Kidney capillary endothelial cell (primary cell): ENCODE measurements at regions not wholly inside any gene's neighbourhood (a gene's known extent, or its start where the extent isn't known, plus 50 kb on each side); places are given as distances from the start of the nearest gene placed in this dataset.
A peak's percentile ranks its signal among the peaks of the same experiment; 100 is the strongest.

ENCODE experiments used
- DNase-seq: peaks from one replicate; pipeline ENCODE4 v3.0.0-alpha.2; 2018; ENCODE audit warnings: low spot score

GRCh38 chr9:81190659-81191058 is 498.7 kb downstream of the TLE1 start:
- DNase-seq = no peak

- no peak for DNase-seq
These were observed 505.6 kb downstream of the TLE1 start for GRCh38 chr9:81183761-81184160.

GRCh38 chr9:81182431-81182830 is 506.9 kb downstream of the TLE1 start:
- DNase-seq = no peak

GRCh38 chr9:81174023-81174422 is 515.3 kb downstream of the TLE1 start:
- no peak for DNase-seq

- no peak for DNase-seq
These were observed 517.7 kb downstream of the TLE1 start for GRCh38 chr9:81171689-81172088.

GRCh38 chr9:81162361-81162760 is 527.0 kb downstream of the TLE1 start:
- DNase-seq = no peak

- no peak for DNase-seq
These were observed 533.0 kb downstream of the TLE1 start for GRCh38 chr9:81156381-81156780.

GRCh38 chr9:81150016-81150625 is 539.2 kb downstream of the TLE1 start:
- no peak for DNase-seq

GRCh38 chr9:81146684-81147337 is 542.5 kb downstream of the TLE1 start:
- DNase-seq = peak; percentile 5

GRCh38 chr9:81146241-81146640 is 543.1 kb downstream of the TLE1 start:
- DNase-seq = no peak

- DNase-seq = no peak
These were observed 543.9 kb downstream of the TLE1 start for GRCh38 chr9:81145331-81145963.

- no peak for DNase-seq
These were observed 547.4 kb downstream of the TLE1 start for GRCh38 chr9:81141961-81142360.

GRCh38 chr9:81137976-81138568 is 551.3 kb downstream of the TLE1 start:
- no peak for DNase-seq

GRCh38 chr9:81132796-81133195 is 556.6 kb downstream of the TLE1 start:
- no peak for DNase-seq

- DNase-seq = no peak
These were observed 557.0 kb downstream of the TLE1 start for GRCh38 chr9:81132318-81132717.

GRCh38 chr9:81128701-81129100 is 560.6 kb downstream of the TLE1 start:
- DNase-seq = no peak

GRCh38 chr9:81125446-81126092 is 563.8 kb downstream of the TLE1 start:
- peak; percentile 19 for DNase-seq

- no peak for DNase-seq
These were observed 565.8 kb downstream of the TLE1 start for GRCh38 chr9:81123526-81123925.

- DNase-seq = no peak
These were observed 566.6 kb downstream of the TLE1 start for GRCh38 chr9:81122749-81123148.

- DNase-seq = no peak
These were observed 569.8 kb downstream of the TLE1 start for GRCh38 chr9:81119591-81119990.

- no peak for DNase-seq
These were observed 570.9 kb downstream of the TLE1 start for GRCh38 chr9:81118416-81118815.

GRCh38 chr9:81116340-81117137 is 572.8 kb downstream of the TLE1 start:
- no peak for DNase-seq
